SJSA1 (cell line): ENCODE measurements at regions not wholly inside any gene's neighbourhood (a gene's known extent, or its start where the extent isn't known, plus 50 kb on each side); places are given as distances from the start of the nearest gene placed in this dataset.
A peak's percentile ranks its signal among the peaks of the same experiment; 100 is the strongest.

ENCODE experiments used
- DNase-seq, 2 experiments: peaks; one replicate each; pipeline ENCODE4 v3.0.0-alpha.2; 2015 to 2020; ENCODE audit warnings: low spot score in 2 of 2, low read depth in 1 of 2
- H3K27ac ChIP-seq: fragments of 250-450 bp; sonication (Bioruptor Pico); 2 replicates; pipeline ENCODE4 v1.5.1; 2020; ENCODE audit warnings: mild to moderate bottlenecking, moderate library complexity
- H3K27me3 ChIP-seq: fragments of 250-450 bp; sonication (Bioruptor Pico); replicated peaks from 2 replicates; pipeline ENCODE4 v1.5.1; 2020; ENCODE audit warnings: mild to moderate bottlenecking, moderate library complexity
- H3K36me3 ChIP-seq: fragments of 250-450 bp; sonication (Bioruptor Pico); 2 replicates; pipeline ENCODE4 v1.5.1; 2020; ENCODE audit warnings: mild to moderate bottlenecking
- H3K4me1 ChIP-seq: fragments of 250-450 bp; sonication (Bioruptor Pico); replicated peaks from 2 replicates; pipeline ENCODE4 v1.6.1; 2021; ENCODE audit warnings: mild to moderate bottlenecking
- H3K4me3 ChIP-seq: fragments of 250-450 bp; sonication (Bioruptor Pico); 2 replicates; pipeline ENCODE4 v1.5.1; 2020; ENCODE audit warnings: mild to moderate bottlenecking
- H3K9me3 ChIP-seq: fragments of 250-450 bp; sonication (Bioruptor Pico); replicated peaks from 2 replicates; pipeline ENCODE4 v1.5.1; 2020; ENCODE audit warnings: mild to moderate bottlenecking

DNA sequence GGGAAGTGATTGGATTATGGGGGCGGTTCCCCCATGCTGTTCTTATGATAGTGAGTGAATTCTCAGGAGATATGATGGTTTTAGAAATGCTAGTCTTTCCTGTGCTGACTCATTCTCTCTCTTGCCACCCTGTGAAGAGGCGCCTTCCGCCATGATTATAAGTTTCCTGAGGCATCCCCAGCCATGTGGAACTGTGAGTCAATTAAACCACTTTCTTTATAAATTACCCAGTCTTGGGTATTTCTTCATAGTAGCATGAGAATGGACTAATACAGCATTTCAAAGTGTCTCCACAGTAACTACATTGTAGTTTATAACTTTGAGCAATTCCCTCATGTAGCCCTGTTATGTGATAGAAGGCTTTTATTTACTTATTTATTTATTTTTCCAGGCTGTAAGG, 128.8 kb upstream of the CHRNA7 start:
- Histone ChIP-seq H3K9me3 (no peaks in the 10 kb centered on the region), H3K27me3 (no peaks in the 10 kb centered on the region), H3K4me3 (no peak overlapping the region), H3K4me1 (no peaks in the 10 kb centered on the region), H3K36me3 (no peaks in the 10 kb centered on the region), H3K27ac (no peak overlapping the region)
- no peak for DNase-seq

GRCh38 chr15:31905054-31905453, 125.3 kb upstream of the CHRNA7 start:
- H3K9me3 ChIP-seq, result no peaks in the 10 kb centered on the region
- H3K36me3 ChIP-seq, result no peaks in the 10 kb centered on the region
- H3K27ac ChIP-seq, result no peak overlapping the region
- DNase-seq, result no peak
- no peak overlapping the region for H3K4me3 ChIP-seq
- no peaks in the 10 kb centered on the region for H3K4me1 ChIP-seq
- no peaks in the 10 kb centered on the region for H3K27me3 ChIP-seq

DNA sequence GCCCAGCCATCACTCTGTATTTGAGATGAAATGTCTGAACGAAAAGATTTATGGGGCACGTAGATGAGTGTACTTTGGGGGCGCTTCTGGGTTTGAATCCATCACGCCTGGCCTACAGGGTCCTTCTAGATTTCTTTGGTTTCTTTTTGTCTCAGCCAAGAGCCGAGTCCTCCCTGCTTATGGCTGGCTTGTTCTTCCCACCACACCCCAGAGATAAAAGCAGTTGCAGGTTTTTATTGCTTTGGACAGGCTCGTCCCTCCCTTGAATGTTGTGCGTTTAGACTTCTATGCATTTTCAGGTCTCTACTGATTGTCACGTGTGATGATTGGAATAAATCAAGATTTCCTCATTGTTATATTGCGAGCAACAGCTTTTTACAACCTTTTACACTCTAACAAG, 104.8 kb upstream of the CHRNA7 start:
- Histone ChIP-seq H3K4me1 (no peaks in the 10 kb centered on the region), H3K9me3 (no peaks in the 10 kb centered on the region; the same call in 1 of the 2 replicates), H3K36me3 (no peaks in the 10 kb centered on the region), H3K27me3 (peaks cover 3% of the 10 kb centered on the region; the same call in 1 of the 2 replicates), H3K4me3 (no peak overlapping the region), H3K27ac (no peak overlapping the region)
- no peak for DNase-seq

- Histone ChIP-seq H3K4me1 (peaks cover 13% of the 10 kb centered on the region), H3K4me3 (no peak overlapping the region), H3K36me3 (no peaks in the 10 kb centered on the region), H3K27ac (no peak overlapping the region), H3K9me3 (no peaks in the 10 kb centered on the region), H3K27me3 (no peaks in the 10 kb centered on the region)
- no peak for DNase-seq
These were observed 99.3 kb upstream of the CHRNA7 start for GRCh38 chr15:31930967-31931366.

DNA sequence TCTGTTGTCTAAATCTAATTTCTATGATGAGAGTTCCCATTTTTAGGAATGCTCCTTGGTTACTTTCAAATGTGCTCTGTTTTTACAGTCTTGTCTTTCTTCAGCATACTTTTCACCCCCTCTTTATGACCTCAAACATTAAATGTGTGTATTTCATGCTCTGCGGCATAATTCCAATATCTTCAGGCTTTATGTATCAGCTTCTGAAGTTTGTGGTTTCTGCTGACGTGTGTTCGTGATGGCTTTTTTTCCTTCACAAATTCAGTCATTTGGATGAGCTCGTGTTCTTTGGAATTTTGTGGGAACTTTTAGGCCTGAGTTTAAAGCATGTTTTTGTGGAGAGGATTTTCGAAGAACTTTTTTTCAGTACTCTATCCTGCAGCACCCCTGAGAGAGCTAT, 97.7 kb upstream of the CHRNA7 start:
- Histone ChIP-seq H3K27ac (no peak overlapping the region), H3K4me3 (no peak overlapping the region), H3K36me3 (no peaks in the 10 kb centered on the region), H3K27me3 (no peaks in the 10 kb centered on the region), H3K4me1 (peaks cover 13% of the 10 kb centered on the region), H3K9me3 (no peaks in the 10 kb centered on the region)
- DNase-seq, result no peak

GRCh38 chr15:31934821-31935220, 95.5 kb upstream of the CHRNA7 start:
- H3K4me1 ChIP-seq, result peaks cover 13% of the 10 kb centered on the region
- peak in 1 of 2 experiments; percentile 33 for DNase-seq
- H3K27ac ChIP-seq, result peak overlapping the region; percentile 67
- no peak overlapping the region for H3K4me3 ChIP-seq
- no peaks in the 10 kb centered on the region for H3K36me3 ChIP-seq
- H3K27me3 ChIP-seq, result no peaks in the 10 kb centered on the region
- no peaks in the 10 kb centered on the region for H3K9me3 ChIP-seq

DNA sequence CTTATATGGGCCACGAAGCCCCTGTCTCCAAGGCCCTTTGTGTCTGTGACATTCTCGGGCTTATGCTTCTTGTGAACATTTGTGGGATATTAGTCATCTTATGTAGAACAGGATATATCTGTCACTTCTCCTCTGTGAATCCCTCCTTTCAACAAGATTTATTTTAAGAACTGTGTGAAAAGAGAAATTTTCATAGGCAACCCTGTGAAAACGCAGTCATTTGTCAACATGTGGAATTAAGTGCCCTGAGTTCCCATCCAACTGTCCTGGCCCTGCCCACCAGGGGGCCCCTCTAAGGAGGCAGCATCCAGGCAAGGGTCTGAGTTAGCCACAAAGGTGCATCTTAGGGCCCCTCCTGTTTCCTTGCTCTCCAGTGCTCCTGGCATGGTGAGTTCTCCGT, 76.8 kb upstream of the CHRNA7 start:
- DNase-seq, result no peak
- Histone ChIP-seq H3K4me3 (no peak overlapping the region), H3K9me3 (no peaks in the 10 kb centered on the region), H3K27me3 (peaks cover 5% of the 10 kb centered on the region; the same call in 1 of the 2 replicates), H3K27ac (no peak overlapping the region), H3K36me3 (no peaks in the 10 kb centered on the region), H3K4me1 (no peaks in the 10 kb centered on the region)

DNA sequence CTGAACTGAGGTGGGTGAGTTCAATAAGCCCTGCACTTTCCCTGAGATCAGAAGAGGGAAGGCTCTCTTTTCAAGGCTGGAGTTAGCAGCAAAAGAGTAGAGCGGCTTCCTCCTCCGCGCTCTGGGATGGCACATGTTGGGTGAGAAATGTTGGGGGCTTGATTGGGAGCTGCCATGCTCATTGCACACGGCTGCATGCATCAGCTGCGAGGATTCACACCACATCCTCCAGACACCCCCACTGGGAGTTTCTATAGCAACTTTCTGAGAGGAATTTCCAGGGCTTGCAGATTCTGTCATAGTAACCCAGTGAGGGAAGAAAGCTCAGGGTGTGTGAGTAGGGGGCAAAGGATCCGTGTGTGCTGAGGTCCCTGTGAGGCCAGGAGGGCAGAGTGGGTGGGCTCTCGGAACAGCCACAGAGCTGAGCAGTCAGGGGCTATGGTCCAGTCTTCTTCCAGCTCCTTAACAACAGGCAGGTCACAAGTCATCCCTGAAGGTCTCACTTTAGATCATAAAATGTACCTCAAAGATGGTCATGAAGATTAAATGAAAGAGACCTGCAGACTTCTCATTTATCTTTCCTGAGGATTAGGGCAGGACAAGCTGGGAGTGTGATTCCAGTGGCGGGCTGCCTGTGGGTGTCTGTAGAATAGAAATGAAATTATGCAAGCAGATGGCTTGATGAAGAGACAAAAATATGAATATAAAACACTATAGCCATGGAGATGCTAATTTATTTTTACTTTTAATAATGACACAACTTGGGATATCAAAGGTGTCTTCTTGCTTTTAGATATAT, 75.7 kb upstream of the CHRNA7 start:
- H3K36me3 ChIP-seq, result no peaks in the 10 kb centered on the region
- H3K4me3 ChIP-seq, result no peak overlapping the region
- no peak for DNase-seq
- H3K4me1 ChIP-seq, result no peaks in the 10 kb centered on the region
- no peaks in the 10 kb centered on the region for H3K9me3 ChIP-seq
- no peak overlapping the region for H3K27ac ChIP-seq
- peaks cover 5% of the 10 kb centered on the region; the same call in 1 of the 2 replicates for H3K27me3 ChIP-seq

GRCh38 chr15:31955734-31956133, 74.6 kb upstream of the CHRNA7 start:
- Histone ChIP-seq H3K27me3 (0 out of 2 replicates have a peak, but pooled peaks cover 5% of the 10 kb centered on the region), H3K36me3 (no peaks in the 10 kb centered on the region), H3K27ac (no peak overlapping the region), H3K4me3 (no peak overlapping the region), H3K9me3 (no peaks in the 10 kb centered on the region), H3K4me1 (no peaks in the 10 kb centered on the region)
- no peak for DNase-seq

GRCh38 chr15:31957581-31957980, 72.7 kb upstream of the CHRNA7 start:
- no peaks in the 10 kb centered on the region for H3K36me3 ChIP-seq
- no peak overlapping the region for H3K27ac ChIP-seq
- H3K9me3 ChIP-seq, result no peaks in the 10 kb centered on the region
- H3K27me3 ChIP-seq, result no peaks in the 10 kb centered on the region
- no peak for DNase-seq
- H3K4me3 ChIP-seq, result no peak overlapping the region
- H3K4me1 ChIP-seq, result no peaks in the 10 kb centered on the region

GRCh38 chr15:31964586-31965307, 65.6 kb upstream of the CHRNA7 start:
- no peaks in the 10 kb centered on the region for H3K9me3 ChIP-seq
- H3K27me3 ChIP-seq, result peaks cover 18% of the 10 kb centered on the region
- H3K36me3 ChIP-seq, result no peaks in the 10 kb centered on the region
- no peaks in the 10 kb centered on the region for H3K4me1 ChIP-seq
- no peak overlapping the region for H3K4me3 ChIP-seq
- no peak for DNase-seq
- H3K27ac ChIP-seq, result no peak overlapping the region

DNA sequence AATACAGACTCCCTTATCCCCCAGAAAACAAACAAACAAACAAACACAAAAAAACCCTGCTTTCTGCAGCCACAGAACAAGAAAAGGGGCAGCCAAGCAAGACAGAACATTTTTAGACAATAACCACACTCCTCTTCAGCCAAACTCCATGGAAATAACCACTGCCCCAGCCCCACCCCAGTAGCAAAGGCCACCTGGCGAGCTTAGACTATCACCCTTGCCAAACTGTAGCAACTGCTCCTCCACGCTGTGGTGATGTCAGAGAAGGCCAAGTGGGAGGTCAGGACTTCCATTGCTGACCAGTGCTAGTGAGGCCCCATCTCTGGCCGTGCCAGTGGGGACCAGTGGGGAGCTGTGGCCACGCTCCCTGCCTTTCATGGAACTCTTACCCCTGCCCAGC, 60.3 kb upstream of the CHRNA7 start:
- Histone ChIP-seq H3K9me3 (no peaks in the 10 kb centered on the region), H3K4me3 (no peak overlapping the region), H3K4me1 (no peaks in the 10 kb centered on the region; the same call in 1 of the 2 replicates), H3K27me3 (peaks cover 25% of the 10 kb centered on the region), H3K36me3 (no peaks in the 10 kb centered on the region), H3K27ac (no peak overlapping the region)
- no peak for DNase-seq

GRCh38 chr15:31973197-31973596, 57.1 kb upstream of the CHRNA7 start:
- Histone ChIP-seq H3K27ac (no peak overlapping the region), H3K4me3 (no peak overlapping the region), H3K4me1 (peaks cover 7% of the 10 kb centered on the region), H3K27me3 (peaks cover 16% of the 10 kb centered on the region), H3K36me3 (no peaks in the 10 kb centered on the region), H3K9me3 (no peaks in the 10 kb centered on the region)
- DNase-seq, result no peak

GRCh38 chr15:31974154-31974794, 56.0 kb upstream of the CHRNA7 start:
- peaks cover 8% of the 10 kb centered on the region for H3K27me3 ChIP-seq

More at GRCh38 chr15:31974154-31974794, 56.0 kb upstream of the CHRNA7 start:
- Histone ChIP-seq H3K4me3 (no peak overlapping the region), H3K4me1 (peaks cover 12% of the 10 kb centered on the region), H3K36me3 (no peaks in the 10 kb centered on the region), H3K27ac (no peak overlapping the region), H3K9me3 (no peaks in the 10 kb centered on the region)
- no peak for DNase-seq
